AG04450 (cell line): ENCODE measurements at regions not wholly inside any gene's neighbourhood (a gene's known extent, or its start where the extent isn't known, plus 50 kb on each side); places are given as distances from the start of the nearest gene placed in this dataset.

Experiments used
- CTCF ChIA-PET: fragments of 300-600, 350-600 bp; formaldehyde crosslinking; extraction: SDS; loops from one replicate; lab custom pipeline; 2022; ENCODE audit warnings: antibody characterized with exemption, inconsistent platforms; lab: Charles Lee
- POLR2A ChIA-PET: fragments of 350-600 bp; formaldehyde crosslinking; extraction: SDS; loops from one replicate; lab custom pipeline; 2021; ENCODE audit warnings: antibody characterized with exemption, inconsistent platforms; lab: Yijun Ruan, JAX
- DNase-seq: peaks from one replicate; pipeline ENCODE4 v3.0.0-alpha.2; 2011; ENCODE audit warnings: low read depth, low spot score
- H3K27ac ChIP-seq: one replicate; pipeline ENCODE4 v1.5.1; 2012; ENCODE audit warnings: low read depth, low read length, control low read depth
- H3K27me3 ChIP-seq: one replicate; pipeline ENCODE4 v1.6.0; 2012; ENCODE audit warnings: low read length; ENCODE audit not compliant: control insufficient read depth, insufficient read depth
- H3K4me3 ChIP-seq: 2 replicates; pipeline ENCODE4 v1.5.1; 2011; ENCODE audit warnings: mild to moderate bottlenecking, low read depth, low read length, control low read depth
- H3K9me3 ChIP-seq: 2 replicates; pipeline ENCODE4 v1.5.1; 2012; ENCODE audit warnings: low read length; ENCODE audit not compliant: control insufficient read depth, insufficient read depth
- TF ChIP-seq, protein P1 (sequence below): IDR thresholded peaks from 2 replicates; pipeline ENCODE4 v1.5.1; 2011; ENCODE audit warnings: low read depth, low read length, control low read depth, inconsistent platforms

DNA sequence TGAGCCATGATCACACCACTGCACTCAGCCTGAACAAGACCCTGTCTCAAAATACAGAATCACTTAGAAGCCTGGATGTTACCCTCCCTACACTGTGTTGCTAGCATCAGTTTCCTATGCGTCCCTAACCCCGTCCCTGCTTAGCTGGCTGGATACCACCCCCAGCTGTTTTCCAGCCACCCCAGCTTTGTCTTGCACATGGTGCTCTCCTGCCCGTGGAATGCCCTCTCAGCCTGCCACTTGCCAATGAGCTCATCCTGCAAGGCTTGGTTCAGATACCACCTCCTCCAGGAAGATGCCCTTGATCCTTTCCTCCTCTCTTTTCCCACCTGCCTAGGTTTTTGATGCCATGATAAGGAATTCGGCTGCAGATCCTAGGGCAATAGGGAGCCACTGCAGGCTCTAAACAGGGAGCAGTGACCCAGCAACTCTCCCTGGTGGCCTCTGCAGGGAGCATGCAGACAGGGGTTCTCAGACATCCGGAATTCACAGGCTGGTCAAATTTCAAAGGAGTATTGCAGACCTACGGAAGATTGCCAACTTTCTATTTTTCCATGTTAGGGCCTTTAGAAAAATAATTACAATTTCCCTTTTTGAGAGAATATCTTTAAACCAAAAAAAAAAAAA is 52.7 kb upstream of the WNT7B start:
- Histone ChIP-seq H3K27me3 (peaks cover 7% of the 10 kb centered on the region), H3K4me3 (no peak overlapping the region), H3K9me3 (no peaks in the 10 kb centered on the region), H3K27ac (no peak overlapping the region)
- ChIA-PET CTCF (no interaction called here), POLR2A (no interaction called here)
- TF ChIP-seq, protein P1, sequence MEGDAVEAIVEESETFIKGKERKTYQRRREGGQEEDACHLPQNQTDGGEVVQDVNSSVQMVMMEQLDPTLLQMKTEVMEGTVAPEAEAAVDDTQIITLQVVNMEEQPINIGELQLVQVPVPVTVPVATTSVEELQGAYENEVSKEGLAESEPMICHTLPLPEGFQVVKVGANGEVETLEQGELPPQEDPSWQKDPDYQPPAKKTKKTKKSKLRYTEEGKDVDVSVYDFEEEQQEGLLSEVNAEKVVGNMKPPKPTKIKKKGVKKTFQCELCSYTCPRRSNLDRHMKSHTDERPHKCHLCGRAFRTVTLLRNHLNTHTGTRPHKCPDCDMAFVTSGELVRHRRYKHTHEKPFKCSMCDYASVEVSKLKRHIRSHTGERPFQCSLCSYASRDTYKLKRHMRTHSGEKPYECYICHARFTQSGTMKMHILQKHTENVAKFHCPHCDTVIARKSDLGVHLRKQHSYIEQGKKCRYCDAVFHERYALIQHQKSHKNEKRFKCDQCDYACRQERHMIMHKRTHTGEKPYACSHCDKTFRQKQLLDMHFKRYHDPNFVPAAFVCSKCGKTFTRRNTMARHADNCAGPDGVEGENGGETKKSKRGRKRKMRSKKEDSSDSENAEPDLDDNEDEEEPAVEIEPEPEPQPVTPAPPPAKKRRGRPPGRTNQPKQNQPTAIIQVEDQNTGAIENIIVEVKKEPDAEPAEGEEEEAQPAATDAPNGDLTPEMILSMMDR, result no peak
- DNase-seq, result no peak

DNA sequence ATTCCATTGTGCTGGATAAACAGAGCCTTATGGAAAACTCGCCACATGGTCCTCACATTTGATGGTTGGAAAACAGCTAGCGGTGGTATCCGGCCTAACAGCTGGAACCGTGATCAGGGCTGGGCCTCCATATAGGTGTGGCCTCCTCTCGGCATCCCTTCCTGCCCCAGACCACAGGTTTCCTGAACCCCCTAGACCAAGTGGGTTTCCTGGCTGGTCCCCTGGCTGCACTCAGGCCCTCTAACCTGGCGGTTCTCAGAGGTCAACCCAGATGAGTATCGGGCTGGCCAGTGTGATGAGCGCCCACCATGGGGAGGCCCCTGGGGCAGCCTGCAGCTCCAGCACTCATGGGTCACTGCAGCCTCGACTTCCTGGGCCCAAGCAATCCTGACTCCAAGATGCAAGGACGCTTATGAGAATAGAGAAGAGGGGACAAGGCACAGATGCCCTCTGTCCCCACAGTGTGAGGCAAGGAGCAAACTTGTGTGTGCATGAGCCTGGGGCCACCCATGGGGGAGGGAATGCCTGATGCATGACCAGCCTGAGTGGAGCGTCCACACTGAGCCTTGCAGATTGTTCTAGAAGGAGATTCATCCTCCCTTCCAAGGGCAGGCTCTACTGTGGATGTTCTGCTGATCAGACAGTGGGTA is 53.4 kb upstream of the WNT7B start:
- POLR2A ChIA-PET, result interaction anchor here (0.6 kb wide), 1 partner anchor 64 kb away, joined by 3 read pairs; no protein-coding TSS in a partner anchor
- Histone ChIP-seq H3K27me3 (peaks cover 7% of the 10 kb centered on the region), H3K4me3 (no peak overlapping the region), H3K9me3 (no peaks in the 10 kb centered on the region), H3K27ac (no peak overlapping the region)
- no peak for DNase-seq
- CTCF ChIA-PET, result interaction anchor here (1.1 kb wide), 1 partner anchor 18 kb away, joined by 4 read pairs; no protein-coding TSS in a partner anchor
- TF ChIP-seq, protein P1, result no peak

DNA sequence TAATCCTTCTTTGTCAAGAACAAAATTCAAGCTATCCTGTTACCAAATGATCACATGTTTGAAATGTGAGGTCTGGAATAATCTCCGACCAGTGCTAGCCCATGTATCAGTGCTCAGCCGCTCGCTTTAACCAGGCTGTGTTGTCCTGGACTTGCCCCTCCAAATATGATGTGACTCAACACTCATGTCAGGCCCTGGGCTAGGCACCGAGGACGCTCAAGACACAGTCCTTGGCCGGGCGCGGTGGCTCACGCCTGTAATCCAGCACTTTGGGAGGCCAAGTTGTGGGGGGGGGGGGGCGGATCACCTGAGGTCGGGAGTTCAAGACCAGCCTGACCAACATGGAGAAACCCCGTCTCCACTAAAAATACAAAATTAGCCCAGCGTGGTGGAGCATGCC is 54.1 kb upstream of the WNT7B start:
- no peak for DNase-seq
- no peak overlapping the region for H3K27ac ChIP-seq
- peaks cover 4% of the 10 kb centered on the region for H3K27me3 ChIP-seq
- ChIA-PET CTCF (interaction anchor here (1.1 to 1.2 kb wide), 2 partner anchors 18 to 25 kb away, joined by 4 to 6 read pairs; no protein-coding TSS in a partner anchor), POLR2A (interaction anchor here (0.6 kb wide), 1 partner anchor 63 kb away, joined by 3 read pairs; no protein-coding TSS in a partner anchor)
- no peak overlapping the region for H3K4me3 ChIP-seq
- no peaks in the 10 kb centered on the region; the same call in 1 of the 2 replicates for H3K9me3 ChIP-seq
- TF ChIP-seq, protein P1, result no peak

DNA sequence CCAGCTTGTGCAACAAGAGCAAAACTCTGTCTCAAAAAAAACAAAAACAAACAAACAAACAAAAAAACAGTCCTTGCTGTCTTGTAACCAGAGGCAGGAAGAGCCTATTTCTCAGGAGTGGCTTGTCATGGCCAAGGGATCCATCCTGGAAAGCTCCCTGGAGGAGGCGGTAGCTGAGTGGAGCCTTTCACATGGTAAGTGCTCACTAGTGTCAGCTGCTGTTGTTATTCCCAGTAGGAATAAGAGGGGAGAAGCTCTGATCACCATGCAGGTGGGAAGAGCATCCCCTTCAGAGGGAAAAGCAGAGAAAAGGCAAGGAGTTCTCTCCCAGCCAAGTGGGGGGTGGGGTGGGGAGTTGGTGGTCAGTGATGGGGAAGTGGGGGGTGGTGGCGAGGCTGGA is 54.6 kb upstream of the WNT7B start:
- POLR2A ChIA-PET, result no interaction called here
- CTCF ChIA-PET, result interaction anchor here (1.2 kb wide), 1 partner anchor 25 kb away, joined by 6 read pairs; no protein-coding TSS in a partner anchor
- no peaks in the 10 kb centered on the region; the same call in 1 of the 2 replicates for H3K9me3 ChIP-seq
- no peak overlapping the region for H3K27ac ChIP-seq
- TF ChIP-seq, protein P1, result no peak
- H3K4me3 ChIP-seq, result no peak overlapping the region
- peaks cover 2% of the 10 kb centered on the region for H3K27me3 ChIP-seq
- no peak for DNase-seq
